GM12878 (cell line): ENCODE measurements at regions not wholly inside any gene's neighbourhood (a gene's known extent, or its start where the extent isn't known, plus 50 kb on each side); places are given as distances from the start of the nearest gene placed in this dataset.

Source experiments
- ATAC-seq: fragments of 200-7000 bp; cut with Tn5 transposase; 3 replicates; pipeline ENCODE4 v1.9.1; 2020; ENCODE audit warnings: mild to moderate bottlenecking, moderate library complexity
- BruUV-seq: library from RNA; stranded (reverse); fragments of 400-500 nt; replicated peaks from 2 replicates; lab custom pipeline; 2021; lab: Mats Ljungman, UMichigan
- CTCF ChIA-PET: fragments of 300-600 bp; sonication (Branson Sonifier 250); formaldehyde crosslinking; extraction: SDS; loops from one replicate; lab custom pipeline; 2021; ENCODE audit warnings: inconsistent platforms; lab: Yijun Ruan, JAX
- POLR2A ChIA-PET: fragments of 350-600 bp; formaldehyde crosslinking; extraction: SDS; loops from one replicate; lab custom pipeline; 2021; ENCODE audit warnings: inconsistent platforms; lab: Charles Lee
- RAD21 ChIA-PET: fragments of 300-600 bp; sonication (Branson Sonifier 250); formaldehyde crosslinking; loops from one replicate; lab custom pipeline; 2023; ENCODE audit warnings: antibody characterized with exemption; ENCODE audit not compliant: unreplicated experiment; lab: Charles Lee
- SMC1A ChIA-PET: fragments of 300-600 bp; sonication (Branson Sonifier 250); formaldehyde crosslinking; loops from one replicate; lab custom pipeline; 2023; ENCODE audit not compliant: unreplicated experiment, uncharacterized antibody; lab: Charles Lee
- DNase-seq: peaks from one replicate; pipeline ENCODE4 v3.0.0-alpha.2; 2011; ENCODE audit warnings: low read depth, low spot score
- FAIRE-seq: peaks from 3 replicates; lab custom pipeline; 2011; peaks lifted over from hg19 to GRCh38; lab: Jason Lieb, UNC
- H2AFZ ChIP-seq: 2 replicates; pipeline ENCODE4 v1.6.0; 2011; ENCODE audit warnings: low read depth, low read length, control low read depth; ENCODE audit not compliant: control insufficient read depth
- H3K27ac ChIP-seq: 2 replicates; pipeline ENCODE4 v1.5.1; 2011; ENCODE audit warnings: control low read depth; ENCODE audit not compliant: control insufficient read depth, insufficient read depth
- H3K27me3 ChIP-seq, 2 experiments: replicated peaks in 1 of 2; 2 replicates each; pipeline versions ENCODE4 v1.6.0 to v1.6.1; 2011; ENCODE audit warnings: low read length in 1 of 2; ENCODE audit not compliant: control insufficient read depth in 2 of 2, insufficient read depth in 2 of 2
- H3K36me3 ChIP-seq, 2 experiments: 2 replicates each; pipeline ENCODE4 v1.5.1; 2011; ENCODE audit warnings: low read length in 1 of 2; ENCODE audit not compliant: control insufficient read depth in 2 of 2, insufficient read depth in 2 of 2
- H3K4me1 ChIP-seq: 2 replicates; pipeline ENCODE4 v1.6.1; 2011; ENCODE audit warnings: mild to moderate bottlenecking, low read length, moderate library complexity, mixed read lengths; ENCODE audit not compliant: control insufficient read depth, insufficient read depth
- H3K4me2 ChIP-seq: 2 replicates; pipeline ENCODE4 v1.6.0; 2011; ENCODE audit warnings: control low read depth; ENCODE audit not compliant: control insufficient read depth, insufficient read depth
- H3K4me3 ChIP-seq: fragments of 200-600 bp; sonication (generic); 2 replicates; pipeline ENCODE4 v1.5.1; 2016
- H3K79me2 ChIP-seq: 2 replicates; pipeline ENCODE4 v1.6.0; 2011; ENCODE audit warnings: low read length; ENCODE audit not compliant: control insufficient read depth, insufficient read depth
- H3K9ac ChIP-seq: 2 replicates; pipeline ENCODE4 v1.8.0; 2011; ENCODE audit warnings: low read length, control low read depth, mixed read lengths; ENCODE audit not compliant: control insufficient read depth, insufficient read depth
- H3K9me3 ChIP-seq: replicated peaks from 3 replicates; pipeline ENCODE4 v1.5.1; 2011; ENCODE audit warnings: mild to moderate bottlenecking, low read length; ENCODE audit not compliant: control insufficient read depth, insufficient read depth
- H4K20me1 ChIP-seq: 2 replicates; pipeline ENCODE4 v1.6.0; 2011; ENCODE audit not compliant: control insufficient read depth, insufficient read depth
- CHD2 ChIP-seq: IDR thresholded peaks from 2 replicates; pipeline ENCODE4 v1.6.1; 2011; ENCODE audit warnings: low read depth, low read length, improper control_type of control experiment, borderline replicate concordance
- ESRRA ChIP-seq: IDR thresholded peaks from 2 replicates; pipeline ENCODE4 v1.6.1; 2012; ENCODE audit warnings: mild to moderate bottlenecking, low read length, improper control_type of control experiment
- HDAC6 ChIP-seq: fragments of 200-600 bp; sonication (generic); IDR thresholded peaks from one replicate; pipeline ENCODE4 v1.8.0; 2017; ENCODE audit warnings: antibody characterized with exemption; ENCODE audit not compliant: unreplicated experiment
- MTA2 ChIP-seq: fragments of 450-650 bp; IDR thresholded peaks from 2 replicates; pipeline ENCODE4 v1.6.1; 2016; ENCODE audit warnings: low read depth, mild to moderate bottlenecking, moderate library complexity
- PAX8 ChIP-seq: fragments of 450-650 bp; IDR thresholded peaks from 2 replicates; pipeline ENCODE4 v1.6.1; 2017; ENCODE audit warnings: mild to moderate bottlenecking, moderate library complexity
- SMARCA5 ChIP-seq: fragments of 450-650 bp; IDR thresholded peaks from 2 replicates; pipeline ENCODE4 v1.6.1; 2017; ENCODE audit warnings: mild to moderate bottlenecking
- STAT1 ChIP-seq: fragments of 450-650 bp; conservative IDR thresholded peaks from 2 replicates; pipeline ENCODE4 v1.6.1; 2014; ENCODE audit warnings: antibody characterized with exemption, mild to moderate bottlenecking
- WGBS: methylation state at CpG from one replicate; pipeline ENCODE4 v1.1.6; 2016; ENCODE audit warnings: low lambda C conversion rate; ENCODE audit not compliant: insufficient replicate concordance, insufficient coverage; ENCODE audit errors: missing lambda C conversion rate; 5-methylcytosine and 5-hydroxymethylcytosine counted together
- in situ Hi-C: fragments of 300-500 bp; cut with MboI; formaldehyde crosslinking; loops from 9 replicates; pipeline ENCODE4 v1.14.3; 2018; ENCODE audit warnings: mixed read lengths
- intact Hi-C: fragments of 100-400 bp; cut with micrococcal nuclease; formaldehyde crosslinking; loops from one replicate; pipeline ENCODE4 v1.14.2; 2022; ENCODE audit not compliant: unreplicated experiment
- TF ChIP-seq, protein P1 (sequence below): fragments of 450-650 bp; IDR thresholded peaks from 2 replicates; pipeline ENCODE4 v1.6.1; 2017; ENCODE audit warnings: low read depth, mild to moderate bottlenecking, moderate library complexity
- TF ChIP-seq, protein P2 (sequence below): IDR thresholded peaks from 2 replicates; pipeline ENCODE4 v1.6.1; 2012; ENCODE audit warnings: low read depth, low read length, improper control_type of control experiment
- TF ChIP-seq, protein P3 (sequence below): fragments of 450-650 bp; IDR thresholded peaks from 2 replicates; pipeline ENCODE4 v1.6.1; 2016; ENCODE audit warnings: mild to moderate bottlenecking, moderate library complexity, borderline replicate concordance
- TF ChIP-seq, protein P4 (sequence below): IDR thresholded peaks from 2 replicates; pipeline ENCODE4 v1.6.1; 2011; ENCODE audit warnings: low read depth, low read length, improper control_type of control experiment, borderline replicate concordance
- TF ChIP-seq, protein P5 (sequence below): IDR thresholded peaks from 2 replicates; pipeline ENCODE4 v1.6.1; 2012; ENCODE audit warnings: low read length, inconsistent platforms

DNA sequence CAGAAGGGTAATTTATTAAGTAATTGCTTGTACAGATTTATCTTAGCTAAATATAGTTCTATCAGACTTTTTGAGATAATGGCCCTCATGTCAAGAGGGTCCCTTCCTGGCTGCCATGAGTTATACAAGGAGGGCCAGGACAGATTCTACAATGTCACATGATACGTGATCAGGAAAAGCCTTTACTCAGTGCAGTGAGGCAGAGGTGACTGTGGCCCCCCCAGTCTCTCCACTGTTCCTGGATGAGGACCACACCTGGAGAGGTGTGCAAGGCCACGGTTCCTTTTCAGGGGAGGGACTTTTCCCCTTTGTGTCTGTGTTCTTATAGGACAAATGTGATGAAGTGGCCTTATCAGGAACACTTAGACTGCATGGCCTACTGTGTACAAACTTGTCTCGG is 54.3 kb upstream of the LRCH1 start:
- FAIRE-seq: no peak
- Histone ChIP-seq H3K27me3 (no peaks in the 10 kb centered on the region), H3K4me1 (no peaks in the 10 kb centered on the region), H3K36me3 (no peaks in the 10 kb centered on the region), H4K20me1 (no peaks in the 10 kb centered on the region), H2AFZ (no peak overlapping the region), H3K9me3 (no peaks in the 10 kb centered on the region), H3K27ac (no peak overlapping the region), H3K79me2 (no peaks in the 10 kb centered on the region), H3K4me3 (no peak overlapping the region), H3K9ac (no peak overlapping the region), H3K4me2 (no peak overlapping the region)
- TF ChIP-seq HDAC6 (no peak), STAT1 (no peak), MTA2 (no peak), SMARCA5 (no peak), ESRRA (no peak), PAX8 (no peak), CHD2 (no peak)
- TF ChIP-seq, protein P1, sequence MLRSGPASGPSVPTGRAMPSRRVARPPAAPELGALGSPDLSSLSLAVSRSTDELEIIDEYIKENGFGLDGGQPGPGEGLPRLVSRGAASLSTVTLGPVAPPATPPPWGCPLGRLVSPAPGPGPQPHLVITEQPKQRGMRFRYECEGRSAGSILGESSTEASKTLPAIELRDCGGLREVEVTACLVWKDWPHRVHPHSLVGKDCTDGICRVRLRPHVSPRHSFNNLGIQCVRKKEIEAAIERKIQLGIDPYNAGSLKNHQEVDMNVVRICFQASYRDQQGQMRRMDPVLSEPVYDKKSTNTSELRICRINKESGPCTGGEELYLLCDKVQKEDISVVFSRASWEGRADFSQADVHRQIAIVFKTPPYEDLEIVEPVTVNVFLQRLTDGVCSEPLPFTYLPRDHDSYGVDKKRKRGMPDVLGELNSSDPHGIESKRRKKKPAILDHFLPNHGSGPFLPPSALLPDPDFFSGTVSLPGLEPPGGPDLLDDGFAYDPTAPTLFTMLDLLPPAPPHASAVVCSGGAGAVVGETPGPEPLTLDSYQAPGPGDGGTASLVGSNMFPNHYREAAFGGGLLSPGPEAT: no peak
- TF ChIP-seq, protein P2, sequence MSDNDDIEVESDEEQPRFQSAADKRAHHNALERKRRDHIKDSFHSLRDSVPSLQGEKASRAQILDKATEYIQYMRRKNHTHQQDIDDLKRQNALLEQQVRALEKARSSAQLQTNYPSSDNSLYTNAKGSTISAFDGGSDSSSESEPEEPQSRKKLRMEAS: no peak
- TF ChIP-seq, protein P3, sequence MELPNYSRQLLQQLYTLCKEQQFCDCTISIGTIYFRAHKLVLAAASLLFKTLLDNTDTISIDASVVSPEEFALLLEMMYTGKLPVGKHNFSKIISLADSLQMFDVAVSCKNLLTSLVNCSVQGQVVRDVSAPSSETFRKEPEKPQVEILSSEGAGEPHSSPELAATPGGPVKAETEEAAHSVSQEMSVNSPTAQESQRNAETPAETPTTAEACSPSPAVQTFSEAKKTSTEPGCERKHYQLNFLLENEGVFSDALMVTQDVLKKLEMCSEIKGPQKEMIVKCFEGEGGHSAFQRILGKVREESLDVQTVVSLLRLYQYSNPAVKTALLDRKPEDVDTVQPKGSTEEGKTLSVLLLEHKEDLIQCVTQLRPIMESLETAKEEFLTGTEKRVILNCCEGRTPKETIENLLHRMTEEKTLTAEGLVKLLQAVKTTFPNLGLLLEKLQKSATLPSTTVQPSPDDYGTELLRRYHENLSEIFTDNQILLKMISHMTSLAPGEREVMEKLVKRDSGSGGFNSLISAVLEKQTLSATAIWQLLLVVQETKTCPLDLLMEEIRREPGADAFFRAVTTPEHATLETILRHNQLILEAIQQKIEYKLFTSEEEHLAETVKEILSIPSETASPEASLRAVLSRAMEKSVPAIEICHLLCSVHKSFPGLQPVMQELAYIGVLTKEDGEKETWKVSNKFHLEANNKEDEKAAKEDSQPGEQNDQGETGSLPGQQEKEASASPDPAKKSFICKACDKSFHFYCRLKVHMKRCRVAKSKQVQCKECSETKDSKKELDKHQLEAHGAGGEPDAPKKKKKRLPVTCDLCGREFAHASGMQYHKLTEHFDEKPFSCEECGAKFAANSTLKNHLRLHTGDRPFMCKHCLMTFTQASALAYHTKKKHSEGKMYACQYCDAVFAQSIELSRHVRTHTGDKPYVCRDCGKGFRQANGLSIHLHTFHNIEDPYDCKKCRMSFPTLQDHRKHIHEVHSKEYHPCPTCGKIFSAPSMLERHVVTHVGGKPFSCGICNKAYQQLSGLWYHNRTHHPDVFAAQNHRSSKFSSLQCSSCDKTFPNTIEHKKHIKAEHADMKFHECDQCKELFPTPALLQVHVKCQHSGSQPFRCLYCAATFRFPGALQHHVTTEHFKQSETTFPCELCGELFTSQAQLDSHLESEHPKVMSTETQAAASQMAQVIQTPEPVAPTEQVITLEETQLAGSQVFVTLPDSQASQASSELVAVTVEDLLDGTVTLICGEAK: no peak
- TF ChIP-seq, protein P4, sequence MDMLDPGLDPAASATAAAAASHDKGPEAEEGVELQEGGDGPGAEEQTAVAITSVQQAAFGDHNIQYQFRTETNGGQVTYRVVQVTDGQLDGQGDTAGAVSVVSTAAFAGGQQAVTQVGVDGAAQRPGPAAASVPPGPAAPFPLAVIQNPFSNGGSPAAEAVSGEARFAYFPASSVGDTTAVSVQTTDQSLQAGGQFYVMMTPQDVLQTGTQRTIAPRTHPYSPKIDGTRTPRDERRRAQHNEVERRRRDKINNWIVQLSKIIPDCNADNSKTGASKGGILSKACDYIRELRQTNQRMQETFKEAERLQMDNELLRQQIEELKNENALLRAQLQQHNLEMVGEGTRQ: no peak
- TF ChIP-seq, protein P5, sequence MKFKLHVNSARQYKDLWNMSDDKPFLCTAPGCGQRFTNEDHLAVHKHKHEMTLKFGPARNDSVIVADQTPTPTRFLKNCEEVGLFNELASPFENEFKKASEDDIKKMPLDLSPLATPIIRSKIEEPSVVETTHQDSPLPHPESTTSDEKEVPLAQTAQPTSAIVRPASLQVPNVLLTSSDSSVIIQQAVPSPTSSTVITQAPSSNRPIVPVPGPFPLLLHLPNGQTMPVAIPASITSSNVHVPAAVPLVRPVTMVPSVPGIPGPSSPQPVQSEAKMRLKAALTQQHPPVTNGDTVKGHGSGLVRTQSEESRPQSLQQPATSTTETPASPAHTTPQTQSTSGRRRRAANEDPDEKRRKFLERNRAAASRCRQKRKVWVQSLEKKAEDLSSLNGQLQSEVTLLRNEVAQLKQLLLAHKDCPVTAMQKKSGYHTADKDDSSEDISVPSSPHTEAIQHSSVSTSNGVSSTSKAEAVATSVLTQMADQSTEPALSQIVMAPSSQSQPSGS: no peak
- POLR2A ChIA-PET: no interaction called here
- SMC1A ChIA-PET: interaction anchor here (1.1 to 1.3 kb wide), 2 partner anchors 93 to 222 kb away, joined by 3 read pairs; no protein-coding TSS in a partner anchor
- CTCF ChIA-PET: no interaction called here
- RAD21 ChIA-PET: no interaction called here
- DNase-seq: no peak
- no peak for ATAC-seq
- no TSS peak for BruUV-seq
- WGBS: 52% methylated on average over 3 of the region's 3 CpGs
- in situ Hi-C loops (no loop called here), intact Hi-C loops (loop anchor here (1.0 kb wide), 1 partner anchor 221 kb away; no protein-coding TSS in a partner anchor)
